Kidney glomerular epithelial cell (primary cell): ENCODE measurements at regions not wholly inside any gene's neighbourhood (a gene's known extent, or its start where the extent isn't known, plus 50 kb on each side); places are given as distances from the start of the nearest gene placed in this dataset.

Experiments used
- DNase-seq: peaks from one replicate; lab custom pipeline; 2025; lab: John Stamatoyannopoulos, UW

GRCh38 chr6:122063761-122064160 lies 335.7 kb upstream of the HSF2 start:
- DNase-seq, result no peak

- no peak for DNase-seq
These were observed 333.3 kb upstream of the HSF2 start for GRCh38 chr6:122066200-122066599.

GRCh38 chr6:122068291-122068769 lies 331.1 kb upstream of the HSF2 start:
- DNase-seq, result no peak

GRCh38 chr6:122069932-122070331 lies 329.5 kb upstream of the HSF2 start:
- no peak for DNase-seq

- no peak for DNase-seq
These were observed 327.3 kb upstream of the HSF2 start for GRCh38 chr6:122072014-122072647.

GRCh38 chr6:122075084-122075838 lies 324.2 kb upstream of the HSF2 start:
- DNase-seq, result no peak

- no peak for DNase-seq
These were observed 323.5 kb upstream of the HSF2 start for GRCh38 chr6:122075917-122076316.

GRCh38 chr6:122077603-122078002 lies 321.8 kb upstream of the HSF2 start:
- no peak for DNase-seq

- no peak for DNase-seq
These were observed 321.0 kb upstream of the HSF2 start for GRCh38 chr6:122078481-122078880.

GRCh38 chr6:122079916-122080315 lies 319.5 kb upstream of the HSF2 start:
- DNase-seq, result no peak

- DNase-seq, result no peak
These were observed 317.5 kb upstream of the HSF2 start for GRCh38 chr6:122081921-122082320.

GRCh38 chr6:122082370-122082769 lies 317.1 kb upstream of the HSF2 start:
- no peak for DNase-seq

- DNase-seq, result no peak
These were observed 307.1 kb upstream of the HSF2 start for GRCh38 chr6:122092366-122092765.

GRCh38 chr6:122098201-122098678 lies 301.2 kb upstream of the HSF2 start:
- no peak for DNase-seq

GRCh38 chr6:122102026-122102425 lies 297.4 kb upstream of the HSF2 start:
- no peak for DNase-seq

GRCh38 chr6:122107256-122107852 lies 292.1 kb upstream of the HSF2 start:
- no peak for DNase-seq

GRCh38 chr6:122109075-122109474 lies 290.4 kb upstream of the HSF2 start:
- no peak for DNase-seq

GRCh38 chr6:122114717-122115116 lies 284.7 kb upstream of the HSF2 start:
- no peak for DNase-seq

- DNase-seq, result no peak
These were observed 283.2 kb upstream of the HSF2 start for GRCh38 chr6:122116119-122116834.

- no peak for DNase-seq
These were observed 282.4 kb upstream of the HSF2 start for GRCh38 chr6:122116835-122117627.

- no peak for DNase-seq
These were observed 280.4 kb upstream of the HSF2 start for GRCh38 chr6:122118945-122119506.
